ENCODE measurements at regions not wholly inside any gene's neighbourhood (a gene's known extent, or its start where the extent isn't known, plus 50 kb on each side); places are given as distances from the start of the nearest gene placed in this dataset.

GRCh38 chr5:36787365-36788093 is 89.0 kb upstream of the NIPBL start:
- no peaks in the 10 kb centered on the region for H3K9me3 ChIP-seq (ENCODE audit: control insufficient read depth in 1 of 2, insufficient read depth in 1 of 2, low read depth in 1 of 2, low read length in 2 of 2)
- DNase-seq (ENCODE audit: low read depth, low spot score) (no peak), ATAC-seq (no peak)
- H3K9me2 ChIP-seq (ENCODE audit: insufficient read depth): no peaks in the 10 kb centered on the region
- ChIA-PET POLR2A (no interaction called here), CTCF (no interaction called here), RAD21 (ENCODE audit: low non-redundant PET in 1 of 2, low total read pairs in 2 of 2, uncharacterized antibody in 2 of 2, unreplicated experiment in 2 of 2) (no interaction called here)
- TF ChIP-seq SP1 (IDR thresholded peaks at IDR 0.05; ENCODE audit: low read depth): no peak
- TF ChIP-seq TCF7L2 (IDR thresholded peaks at IDR 0.05; ENCODE audit: borderline replicate concordance, extremely low read depth, insufficient read depth, insufficient read length): no peak
- no peak for TF ChIP-seq SRF (IDR thresholded peaks at IDR 0.05; ENCODE audit: low read depth)
- no peak for TF ChIP-seq CTCF (IDR thresholded peaks at IDR 0.05 in 2 of 3, conservative IDR thresholded peaks at IDR 0.05 in 1 of 3; ENCODE audit: borderline replicate concordance in 1 of 3, insufficient read depth in 1 of 3, low read depth in 2 of 3, low read length in 2 of 3)
- no peak for TF ChIP-seq RAD21 (IDR thresholded peaks at IDR 0.05; ENCODE audit: low read depth)
- TF ChIP-seq EGR1 (IDR thresholded peaks at IDR 0.05; ENCODE audit: low read depth): no peak
- H3K36me3 ChIP-seq (ENCODE audit: control insufficient read depth in 1 of 2, insufficient read depth in 2 of 2, low read length in 2 of 2): no peaks in the 10 kb centered on the region
- no peaks in the 10 kb centered on the region for H3K27me3 ChIP-seq (ENCODE audit: insufficient read depth, low read length)
- H3K27ac ChIP-seq (ENCODE audit: low read depth, low read length): no peak overlapping the region
- intact Hi-C loops (cut with micrococcal nuclease): no loop called here
- H3K4me1 ChIP-seq (ENCODE audit: control insufficient read depth in 1 of 2, insufficient read depth in 2 of 2, low read length in 2 of 2): no peaks in the 10 kb centered on the region
- no peak overlapping the region for H2AFZ ChIP-seq (ENCODE audit: low read depth, low read length, poor library complexity, severe bottlenecking)
- H4K20me1 ChIP-seq (ENCODE audit: insufficient read depth): no peaks in the 10 kb centered on the region
- no peak overlapping the region for H3K4me2 ChIP-seq (ENCODE audit: low read length)
- H3K79me2 ChIP-seq (ENCODE audit: insufficient read depth, low read length): no peaks in the 10 kb centered on the region
- H3K4me3 ChIP-seq (replicated peaks in 1 of 2; ENCODE audit: low read depth in 1 of 2, low read length in 2 of 2): no peak overlapping the region
- no peak overlapping the region for H3K9ac ChIP-seq (ENCODE audit: low read length)
- BruUV-seq (replicated peaks): no TSS peak

- no peaks in the 10 kb centered on the region for H3K9me2 ChIP-seq (ENCODE audit: insufficient read depth)
- intact Hi-C loops (cut with micrococcal nuclease): no loop called here
- no peaks in the 10 kb centered on the region for H3K36me3 ChIP-seq (ENCODE audit: control insufficient read depth in 1 of 2, insufficient read depth in 2 of 2, low read length in 2 of 2)
- CTCF ChIA-PET: no interaction called here
- no peak overlapping the region for H3K9ac ChIP-seq (ENCODE audit: low read length)
- no peak overlapping the region for H2AFZ ChIP-seq (ENCODE audit: low read depth, low read length, poor library complexity, severe bottlenecking)
- no peaks in the 10 kb centered on the region for H4K20me1 ChIP-seq (ENCODE audit: insufficient read depth)
- TF ChIP-seq CTCF (IDR thresholded peaks at IDR 0.05 in 2 of 3, conservative IDR thresholded peaks at IDR 0.05 in 1 of 3; ENCODE audit: borderline replicate concordance in 1 of 3, insufficient read depth in 1 of 3, low read depth in 2 of 3, low read length in 2 of 3) (no peak), TCF7L2 (IDR thresholded peaks at IDR 0.05; ENCODE audit: borderline replicate concordance, extremely low read depth, insufficient read depth, insufficient read length) (no peak), ATF3 (IDR thresholded peaks at IDR 0.05) (no peak), EZH2phosphoT487 (IDR thresholded peaks at IDR 0.05; ENCODE audit: borderline replicate concordance) (no peak), POLR2A (IDR thresholded peaks at IDR 0.05; ENCODE audit: borderline replicate concordance, extremely low read depth, insufficient read depth, insufficient read length) (no peak), CEBPB (IDR thresholded peaks at IDR 0.05; ENCODE audit: low read depth) (no peak)
- ATAC-seq (no peak), DNase-seq (ENCODE audit: low read depth, low spot score) (no peak)
- no peak overlapping the region for H3K4me2 ChIP-seq (ENCODE audit: low read length)
- no peaks in the 10 kb centered on the region for H3K9me3 ChIP-seq (ENCODE audit: control insufficient read depth in 1 of 2, insufficient read depth in 1 of 2, low read depth in 1 of 2, low read length in 2 of 2)
- BruUV-seq (replicated peaks): no TSS peak
- no peaks in the 10 kb centered on the region for H3K4me1 ChIP-seq (ENCODE audit: control insufficient read depth in 1 of 2, insufficient read depth in 2 of 2, low read length in 2 of 2)
- no peaks in the 10 kb centered on the region for H3K27me3 ChIP-seq (ENCODE audit: insufficient read depth, low read length)
- POLR2A ChIA-PET: no interaction called here
- RAD21 ChIA-PET (ENCODE audit: low non-redundant PET in 1 of 2, low total read pairs in 2 of 2, uncharacterized antibody in 2 of 2, unreplicated experiment in 2 of 2): no interaction called here
- H3K27ac ChIP-seq (ENCODE audit: low read depth, low read length): no peak overlapping the region
- H3K79me2 ChIP-seq (ENCODE audit: insufficient read depth, low read length): no peaks in the 10 kb centered on the region
- H3K4me3 ChIP-seq (replicated peaks in 1 of 2; ENCODE audit: low read depth in 1 of 2, low read length in 2 of 2): no peak overlapping the region
These were observed 85.7 kb upstream of the NIPBL start for GRCh38 chr5:36790847-36791246.
